SK-MEL-5 (cell line): ENCODE measurements at regions not wholly inside any gene's neighbourhood (a gene's known extent, or its start where the extent isn't known, plus 50 kb on each side); places are given as distances from the start of the nearest gene placed in this dataset.
A peak's percentile ranks its signal among the peaks of the same experiment; 100 is the strongest.

Experiments
- DNase-seq: peaks from one replicate; pipeline ENCODE4 v3.0.0-alpha.2; 2016; ENCODE audit warnings: low read depth, low spot score
- in situ Hi-C: cut with HindIII; loops from 2 replicates; pipeline ENCODE4 v1.10.0; 2016; ENCODE audit warnings: low sequenced_read_pairs, high pct_unique_total_duplicates, low pct_unique_long_range_greater_than_20kb

DNA sequence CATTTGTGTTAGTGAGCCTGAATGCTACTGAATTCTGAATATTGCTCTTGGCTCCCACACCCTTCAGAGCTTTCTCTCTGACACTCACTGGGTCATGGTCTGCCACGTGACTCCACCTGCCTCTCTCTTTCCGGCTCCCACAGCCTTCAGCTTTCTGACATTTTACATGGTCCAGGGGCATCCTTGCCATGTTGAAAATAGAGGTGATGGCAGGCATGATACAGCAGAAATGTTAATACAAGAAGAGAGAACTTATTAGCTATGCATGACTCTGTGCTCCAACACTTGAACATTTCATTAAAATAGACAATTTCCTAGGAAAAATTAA lies 90.3 kb upstream of the CLDN5 start:
- no peak for DNase-seq
- in situ Hi-C loops = no loop called here

DNA sequence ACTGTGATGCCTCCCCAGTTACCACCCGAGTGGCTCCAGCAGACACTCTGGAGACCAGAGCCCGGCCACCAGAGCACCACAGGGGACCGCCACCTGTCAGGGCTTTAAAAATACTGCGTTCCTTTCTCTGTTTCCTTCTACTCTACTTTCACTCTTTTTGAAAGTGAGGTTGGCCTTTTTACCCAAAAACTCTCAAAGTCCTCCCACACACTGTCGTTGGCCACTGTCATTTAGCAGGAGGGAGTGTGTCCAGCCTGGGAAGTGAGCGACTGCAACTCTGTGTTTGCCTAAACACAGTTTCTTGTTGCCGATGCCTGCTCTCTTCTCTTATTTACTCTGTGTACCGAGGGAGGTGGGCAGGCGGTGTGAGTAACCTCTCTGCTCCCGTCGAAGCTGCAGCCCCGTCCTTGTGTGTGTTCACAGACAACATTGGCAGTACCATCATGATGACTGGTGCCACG lies 90.8 kb upstream of the CLDN5 start:
- in situ Hi-C loops = no loop called here
- DNase-seq = no peak

DNA sequence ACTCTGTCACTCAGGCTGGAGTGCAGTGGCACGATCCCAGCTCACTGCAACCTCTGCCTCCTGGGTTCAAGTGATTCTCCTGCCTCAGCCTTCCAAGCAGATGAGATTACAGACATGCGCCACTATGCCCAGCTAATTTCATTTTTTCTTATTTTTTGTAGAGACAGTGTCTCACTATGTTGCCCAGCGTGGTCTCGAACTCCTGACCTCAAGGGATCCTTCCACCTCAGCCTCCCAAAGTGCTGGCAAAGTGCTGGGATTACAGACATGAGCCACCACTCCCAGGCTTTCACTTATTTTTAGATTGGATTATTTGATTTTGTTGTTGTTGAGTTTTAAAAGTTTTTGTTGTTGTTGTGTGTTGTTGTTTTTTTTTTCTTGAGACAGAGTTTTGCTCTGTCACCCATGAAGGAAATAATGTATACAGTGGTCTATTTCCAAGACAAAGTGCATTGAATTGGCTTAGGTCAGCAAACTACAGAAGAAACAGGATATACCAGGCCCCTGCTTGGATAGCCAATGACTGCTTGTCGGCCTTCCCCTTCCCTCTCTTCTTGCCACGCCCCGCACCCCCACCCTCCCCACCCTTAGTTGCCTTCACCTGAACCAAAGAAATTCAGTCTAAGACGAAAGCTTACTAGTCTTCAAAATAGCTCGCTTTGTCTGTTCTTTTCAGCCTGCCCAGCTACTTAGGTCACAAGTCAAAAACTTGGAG lies 91.8 kb upstream of the CLDN5 start:
- DNase-seq = no peak
- in situ Hi-C loops = no loop called here

DNA sequence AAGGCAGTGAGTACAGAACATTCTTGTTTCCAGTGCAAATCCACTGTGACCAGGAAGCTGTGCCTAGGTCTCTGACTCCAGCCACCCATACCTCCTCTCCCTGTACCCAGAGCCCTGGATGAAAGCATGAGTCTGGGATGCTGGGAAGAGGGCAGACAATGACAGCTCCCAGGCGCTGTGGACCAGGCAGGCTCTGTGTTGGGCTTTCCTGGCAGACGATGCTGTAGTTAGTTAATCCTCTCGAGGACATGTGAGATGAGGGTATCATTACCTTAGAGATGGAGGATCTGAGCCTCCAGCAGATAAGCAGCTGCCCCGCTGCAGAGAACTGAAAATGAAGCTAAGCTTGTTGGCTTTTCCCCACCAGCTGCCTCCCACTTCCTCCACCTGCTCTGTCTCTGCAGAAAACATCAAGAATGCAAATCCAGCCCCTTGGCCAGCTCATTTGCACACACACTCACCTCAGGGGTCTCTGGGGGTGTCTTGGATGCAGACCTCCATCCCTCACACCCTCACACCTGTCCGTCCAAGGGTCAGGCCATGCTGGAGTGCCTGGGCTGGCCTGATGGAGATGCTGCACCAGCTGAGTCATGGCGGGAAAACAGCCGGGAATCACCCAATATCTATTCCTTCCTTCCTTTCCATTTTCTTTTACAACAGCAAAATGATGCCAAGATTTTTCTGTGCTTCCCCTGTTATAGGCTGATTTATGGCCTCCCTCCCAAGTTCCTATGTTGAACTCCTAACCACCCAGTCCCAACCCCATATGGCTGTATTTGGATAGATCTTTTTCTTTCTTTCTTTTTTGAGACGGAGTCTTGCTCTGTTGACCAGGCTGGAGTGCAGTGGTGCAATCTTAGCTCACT lies 94.9 kb upstream of the SEPTIN5 start:
- in situ Hi-C loops = no loop called here
- no peak for DNase-seq

DNA sequence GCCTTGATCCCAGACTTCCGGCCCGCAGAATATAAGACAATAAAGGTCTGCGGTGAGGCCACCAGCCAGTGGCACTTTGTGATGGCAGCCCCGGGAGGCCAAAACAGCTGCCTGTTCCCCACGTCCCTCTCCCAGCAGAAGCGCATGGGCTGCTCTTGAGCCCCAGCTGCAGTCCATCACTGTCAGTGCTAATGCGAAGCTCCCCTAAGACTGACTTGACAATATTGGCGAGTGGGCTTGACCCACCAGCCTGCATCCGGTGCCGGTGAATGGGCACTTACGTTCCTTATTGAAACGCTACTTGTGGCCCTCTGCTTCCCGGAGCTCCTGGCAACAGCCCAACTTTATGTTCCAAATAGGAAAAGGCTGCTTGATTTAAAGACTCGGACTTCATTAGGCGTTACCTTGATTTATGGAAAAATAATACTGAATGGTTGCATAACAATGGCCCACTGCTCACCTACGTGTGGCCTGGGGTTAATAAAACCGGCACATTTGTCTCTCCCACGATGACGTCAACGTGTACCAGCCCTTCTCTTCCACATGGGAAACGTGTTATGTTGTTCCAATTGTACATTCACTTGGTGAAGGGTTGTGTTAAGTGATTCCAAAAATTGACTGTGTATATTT lies 93.4 kb upstream of the SEPTIN5 start:
- DNase-seq = no peak
- in situ Hi-C loops = no loop called here

DNA sequence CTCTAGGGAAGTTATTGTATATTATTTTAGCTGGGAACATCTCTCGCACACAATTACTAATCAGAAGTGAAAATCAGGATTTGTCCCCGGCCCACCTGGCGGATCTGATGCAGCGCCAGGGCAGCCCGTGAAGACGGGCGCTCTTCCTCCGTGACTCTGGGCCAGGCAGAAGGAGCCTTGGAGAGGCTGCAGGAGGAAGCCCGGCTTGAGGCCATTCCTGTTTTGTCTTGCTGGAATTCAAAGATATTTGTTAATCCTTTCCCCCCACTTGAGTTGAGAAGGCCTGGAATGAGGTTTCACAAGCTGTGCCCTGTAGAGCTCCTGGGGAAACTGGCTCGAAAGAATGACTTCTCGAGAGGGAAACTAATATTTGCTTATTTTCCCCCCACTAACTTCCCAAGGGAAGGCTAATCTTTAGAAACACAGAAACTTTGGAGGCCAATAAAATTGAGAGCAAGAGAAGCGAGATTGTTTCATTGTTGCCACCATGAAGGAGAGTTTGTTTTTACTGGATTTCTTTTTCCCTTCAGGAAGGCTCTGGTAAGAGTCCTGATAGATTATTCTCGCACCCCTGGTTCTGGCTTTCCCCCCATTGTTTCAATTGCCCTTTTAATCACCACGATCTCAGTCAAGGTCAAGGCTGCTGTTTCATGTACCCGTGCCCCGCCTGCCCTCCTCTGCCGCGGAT lies 92.8 kb upstream of the SEPTIN5 start:
- in situ Hi-C loops = no loop called here

DNA sequence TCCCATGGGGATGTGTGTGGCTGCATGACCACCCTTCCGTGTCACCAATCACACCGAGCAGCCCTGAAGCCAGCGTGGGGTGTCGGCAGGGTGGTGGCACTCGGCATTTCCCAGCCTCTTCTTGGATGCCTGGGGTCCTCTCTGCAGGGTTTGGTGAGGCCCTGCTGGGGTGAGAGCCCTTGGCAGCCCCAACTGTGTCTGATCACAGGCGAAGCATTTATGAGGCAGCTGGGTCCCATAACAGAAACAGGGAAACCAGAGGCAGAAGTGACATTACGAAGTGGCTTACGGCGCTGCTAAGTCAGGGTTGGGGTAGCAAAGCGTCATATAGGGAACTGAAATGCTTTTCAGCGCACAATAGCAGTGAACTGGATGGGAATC lies 92.3 kb upstream of the SEPTIN5 start:
- no peak for DNase-seq
- in situ Hi-C loops = no loop called here

More for the DNA sequence above, 92.8 kb upstream of the SEPTIN5 start:
- no peak for DNase-seq

DNA sequence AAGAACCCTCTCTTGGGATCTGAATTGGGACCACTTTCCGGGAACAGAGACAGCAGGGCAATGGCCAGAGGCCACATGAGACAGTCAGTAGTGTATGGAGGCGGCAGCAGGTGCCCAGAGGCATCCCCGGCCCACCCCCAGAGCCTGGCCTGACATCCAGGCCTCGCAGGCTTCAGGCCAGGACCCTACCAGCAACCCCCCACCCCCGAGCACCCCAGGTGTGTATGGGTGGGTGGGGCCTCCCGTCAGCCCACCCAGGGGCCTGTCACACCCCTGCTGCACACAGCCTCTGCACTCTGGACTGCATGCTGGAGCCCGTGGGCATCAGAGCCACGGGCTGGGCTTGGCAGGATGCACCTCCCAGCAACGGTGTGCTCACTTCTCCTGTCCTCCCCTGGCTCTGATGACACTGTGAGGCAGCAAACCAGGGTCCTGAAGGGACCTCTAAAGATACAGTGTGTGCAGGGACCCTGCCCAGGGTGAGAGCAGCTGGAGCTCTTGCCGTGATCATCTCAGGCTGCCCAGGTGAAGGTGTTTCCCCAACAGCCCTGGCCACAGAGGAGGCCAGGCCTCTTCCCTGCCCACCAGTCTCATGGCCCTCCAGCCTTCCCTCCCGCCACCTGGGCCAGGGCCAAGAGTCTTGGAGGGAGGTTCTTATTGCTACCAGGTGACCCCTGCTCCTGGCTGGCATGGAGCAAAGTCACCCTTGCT lies 88.8 kb upstream of the SEPTIN5 start:
- in situ Hi-C loops = no loop called here
- DNase-seq = no peak

DNA sequence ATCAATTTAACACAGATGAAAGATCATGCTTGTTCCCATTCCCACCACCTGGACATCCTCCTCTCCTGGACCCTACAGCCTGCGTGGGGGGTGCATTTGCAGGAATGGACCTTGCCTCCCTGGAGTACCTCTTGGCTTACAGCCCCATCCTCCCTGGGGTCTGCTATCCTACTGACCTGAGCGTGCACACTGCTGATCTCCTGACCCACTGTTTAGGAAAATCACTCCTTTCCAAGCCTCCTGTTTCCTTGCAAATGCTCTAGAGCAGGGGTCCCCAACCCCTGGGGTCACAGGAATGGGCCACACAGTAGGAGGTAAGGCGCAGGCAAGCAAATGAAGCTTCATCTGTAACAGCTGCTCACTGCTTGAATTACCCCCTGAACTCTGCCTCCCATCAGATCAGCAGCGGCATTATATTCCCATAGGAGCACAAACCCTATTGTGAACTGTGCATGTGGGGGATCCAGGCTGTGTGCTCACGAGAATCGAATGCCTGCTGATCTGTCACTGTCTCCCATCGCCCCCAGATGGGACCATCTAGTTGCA lies 88.2 kb upstream of the SEPTIN5 start:
- in situ Hi-C loops = no loop called here
- no peak for DNase-seq

DNA sequence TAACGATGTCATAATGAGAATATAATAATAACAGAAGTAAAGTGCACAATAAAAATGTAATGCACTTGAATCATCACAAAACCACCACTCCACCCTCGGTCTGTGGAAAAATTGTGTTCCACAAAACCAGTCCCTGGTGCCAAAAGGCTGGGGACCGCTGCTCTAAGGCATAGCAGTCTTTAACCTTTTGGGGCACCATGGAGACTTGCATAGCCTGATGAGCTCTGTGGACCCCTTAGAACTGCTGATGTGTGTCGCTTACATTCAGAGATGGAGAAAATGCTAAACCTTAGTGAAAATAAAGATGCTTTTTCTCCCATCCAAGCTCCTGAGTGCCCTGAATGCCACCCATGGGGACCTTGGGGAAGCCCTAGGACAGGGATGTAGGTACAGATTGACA lies 87.6 kb upstream of the SEPTIN5 start:
- DNase-seq = no peak
- in situ Hi-C loops = no loop called here

DNA sequence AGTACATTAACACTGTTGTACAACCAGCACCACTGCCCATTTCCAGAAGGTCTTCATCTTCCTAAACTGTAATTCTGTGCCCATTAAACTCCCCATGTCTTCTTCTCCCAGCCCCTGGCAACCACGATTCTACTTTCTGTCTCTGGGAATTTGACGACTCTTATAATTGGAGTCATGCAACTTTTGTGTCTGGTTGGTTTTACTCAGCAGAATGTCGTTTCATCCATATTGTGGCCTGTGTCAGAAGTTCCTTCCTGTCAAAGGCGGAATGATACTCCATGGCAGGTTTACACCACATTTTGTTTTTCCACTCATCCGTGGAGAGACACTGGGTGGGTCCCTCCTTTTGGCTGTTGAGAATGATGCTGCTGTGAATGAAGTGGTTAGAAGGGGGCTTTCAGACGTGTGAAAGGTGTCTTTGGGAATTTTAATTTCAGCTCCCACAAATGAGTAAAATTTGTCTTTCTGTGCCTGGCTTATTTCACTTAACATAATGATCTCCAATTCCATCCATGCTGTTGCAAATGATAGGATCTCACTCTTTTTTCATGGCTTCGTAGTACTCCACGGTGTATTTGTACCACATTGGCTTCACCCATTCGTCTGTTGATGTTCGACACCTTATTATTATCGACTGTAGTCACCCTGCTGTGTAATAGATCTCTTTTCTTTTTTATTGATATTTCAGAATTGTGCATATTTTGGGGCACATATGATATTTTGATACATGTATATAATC lies 86.1 kb upstream of the SEPTIN5 start:
- in situ Hi-C loops = no loop called here
- DNase-seq = no peak

DNA sequence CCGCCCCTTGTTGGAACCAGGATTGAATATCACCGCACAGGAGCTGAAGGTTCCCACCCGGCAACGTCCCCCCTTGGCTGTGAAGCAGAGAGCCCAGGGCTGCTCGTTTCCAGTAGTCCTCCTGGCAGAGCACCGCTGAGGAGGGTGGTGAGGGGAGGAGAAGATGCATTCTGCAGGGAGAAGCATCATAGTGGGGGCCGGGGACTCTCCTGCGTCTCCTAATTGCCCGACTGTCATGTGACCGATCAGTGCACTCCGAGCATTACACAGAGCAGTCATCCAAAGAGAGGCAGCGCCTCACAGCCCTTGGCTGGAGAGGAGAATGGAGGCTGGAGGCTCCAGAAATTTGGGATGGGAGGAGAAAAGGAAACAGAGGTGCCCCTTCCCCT lies 85.0 kb upstream of the SEPTIN5 start:
- in situ Hi-C loops = no loop called here

DNA sequence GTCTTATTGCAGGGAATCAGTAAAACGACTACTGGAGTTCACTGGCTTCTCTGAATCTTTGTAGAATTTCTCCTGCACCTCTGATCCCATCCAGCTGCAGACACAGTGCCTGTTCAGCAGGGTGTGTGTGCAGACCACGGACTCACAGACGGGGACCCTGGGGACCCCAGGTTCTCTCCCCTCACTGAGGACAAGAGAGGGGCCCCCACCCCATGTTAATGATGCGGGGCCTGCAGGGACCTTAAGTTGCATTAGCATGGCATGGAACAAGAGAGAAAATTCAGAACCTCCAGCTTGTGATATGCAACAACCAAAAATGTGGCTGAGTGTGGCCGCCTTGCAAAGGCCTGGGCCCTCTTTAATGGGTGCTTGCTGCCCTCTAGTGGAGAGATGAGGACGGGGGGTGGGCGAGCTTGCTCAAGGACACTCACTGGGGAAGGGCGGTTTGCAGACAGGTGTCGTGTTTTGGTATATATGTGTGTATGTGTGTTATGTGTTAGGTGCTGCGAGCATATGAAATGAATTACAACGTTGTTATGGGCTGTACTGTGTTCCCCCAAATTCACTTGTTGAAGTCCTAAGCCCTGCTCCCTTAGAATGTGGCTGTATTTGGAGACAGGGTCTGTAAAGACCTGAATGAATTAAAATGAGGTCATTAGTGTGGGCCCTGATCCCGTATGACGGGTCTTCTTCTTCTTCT lies 84.4 kb upstream of the SEPTIN5 start:
- DNase-seq = peak; percentile 83
- in situ Hi-C loops = no loop called here

More for the DNA sequence above, 85.0 kb upstream of the SEPTIN5 start:
- DNase-seq = no peak

DNA sequence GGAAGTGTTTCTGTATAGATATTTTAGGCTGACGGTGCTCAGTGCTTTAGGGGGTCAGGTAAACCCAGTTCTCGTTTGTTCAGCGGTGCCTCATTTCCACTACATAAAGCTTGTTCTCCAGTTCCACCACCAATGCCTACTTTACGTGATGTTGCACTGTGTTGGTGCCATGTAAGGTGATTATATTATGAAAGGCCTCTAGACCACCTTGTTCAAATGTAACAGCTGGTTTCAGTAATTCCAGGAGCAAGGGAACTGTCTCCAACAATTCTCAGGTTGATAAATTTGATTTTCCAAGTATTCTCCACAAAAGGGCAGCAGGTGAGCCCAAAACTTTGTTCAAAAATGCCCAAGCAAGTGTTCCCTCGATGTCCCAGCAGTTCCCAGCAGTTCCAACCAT lies 83.7 kb upstream of the SEPTIN5 start:
- DNase-seq = no peak
- in situ Hi-C loops = no loop called here

DNA sequence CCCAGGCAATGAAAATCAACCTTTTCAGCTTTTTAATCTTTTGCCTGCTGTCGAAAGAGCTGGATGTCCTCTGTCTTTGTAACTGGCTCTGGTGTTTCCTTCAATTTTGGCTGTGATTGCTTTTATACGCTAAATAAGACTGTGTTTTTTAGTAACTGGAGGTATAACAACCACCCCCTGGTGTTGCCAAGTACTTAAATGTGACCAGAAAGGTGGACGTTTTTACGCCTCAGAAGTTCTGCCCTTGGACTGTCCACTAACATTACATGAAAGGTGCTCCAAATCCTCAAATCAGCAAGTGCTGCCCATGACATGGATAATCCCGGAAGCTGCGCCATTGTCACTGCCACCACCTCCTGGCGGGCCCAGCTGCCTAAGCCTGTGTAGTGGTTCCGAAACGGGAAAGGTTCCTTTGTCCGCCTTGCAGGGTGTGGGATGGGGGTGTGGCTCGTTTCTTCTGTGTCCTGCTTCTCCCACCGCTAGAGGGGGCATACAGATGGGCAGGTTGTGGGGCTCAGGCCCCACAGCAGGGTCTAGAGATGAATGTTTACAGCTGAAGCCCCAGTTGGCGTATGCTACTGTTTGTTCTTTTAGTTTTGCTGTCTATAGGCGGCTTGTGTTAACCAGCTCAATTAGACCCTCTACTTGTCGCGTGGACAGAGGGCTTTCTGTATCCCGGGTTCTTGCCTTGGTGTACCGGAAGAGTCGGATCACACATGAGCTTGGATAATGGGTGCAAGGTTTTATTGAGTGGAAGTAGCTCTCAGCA lies 82.2 kb upstream of the SEPTIN5 start:
- peak; percentile 72 for DNase-seq
- in situ Hi-C loops = no loop called here
